Glomerular visceral epithelial cell (primary cell): ENCODE measurements at regions not wholly inside any gene's neighbourhood (a gene's known extent, or its start where the extent isn't known, plus 50 kb on each side); places are given as distances from the start of the nearest gene placed in this dataset.

Source experiments
- DNase-seq: peaks from one replicate; pipeline ENCODE4 v3.0.0-alpha.2; 2016; ENCODE audit errors: extremely low spot score

DNA sequence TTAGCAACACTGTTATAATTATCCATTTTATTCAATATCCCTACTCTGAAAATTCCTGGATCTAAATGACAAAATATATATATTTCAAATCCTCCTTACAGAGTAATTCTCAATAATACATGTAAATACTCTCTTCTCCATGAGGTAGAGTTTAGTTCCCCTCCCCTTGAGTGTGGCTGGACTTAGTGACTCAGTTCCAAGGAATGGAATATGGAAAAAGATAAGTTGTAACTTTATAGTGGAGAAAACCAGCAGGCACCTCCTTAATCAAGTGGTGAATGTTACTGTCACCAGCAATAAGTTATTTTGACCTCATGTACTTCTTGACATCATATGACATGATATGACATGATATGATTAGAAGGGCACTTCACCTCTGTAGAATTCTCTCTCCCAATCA is 302.0 kb downstream of the RAB28 start:
- DNase-seq: no peak

DNA sequence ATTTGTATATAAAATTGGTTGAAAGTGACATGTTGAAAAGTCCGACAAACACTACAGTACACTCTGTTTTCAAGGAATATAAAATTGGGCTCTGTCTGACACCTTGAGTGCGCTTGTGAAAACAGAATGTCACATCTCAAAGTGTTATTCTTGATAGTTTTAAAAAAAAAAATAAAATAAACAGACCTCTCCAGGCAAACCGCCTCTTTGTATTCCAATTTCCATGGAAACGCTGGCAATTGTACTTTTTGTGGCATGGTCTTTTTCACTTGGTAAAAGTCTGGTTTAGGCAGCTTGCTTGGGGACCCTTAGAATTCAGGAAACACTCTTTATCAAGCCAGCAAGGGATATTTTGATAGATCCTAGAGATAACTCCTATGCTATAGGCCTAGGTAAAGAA is 302.5 kb downstream of the RAB28 start:
- no peak for DNase-seq

DNA sequence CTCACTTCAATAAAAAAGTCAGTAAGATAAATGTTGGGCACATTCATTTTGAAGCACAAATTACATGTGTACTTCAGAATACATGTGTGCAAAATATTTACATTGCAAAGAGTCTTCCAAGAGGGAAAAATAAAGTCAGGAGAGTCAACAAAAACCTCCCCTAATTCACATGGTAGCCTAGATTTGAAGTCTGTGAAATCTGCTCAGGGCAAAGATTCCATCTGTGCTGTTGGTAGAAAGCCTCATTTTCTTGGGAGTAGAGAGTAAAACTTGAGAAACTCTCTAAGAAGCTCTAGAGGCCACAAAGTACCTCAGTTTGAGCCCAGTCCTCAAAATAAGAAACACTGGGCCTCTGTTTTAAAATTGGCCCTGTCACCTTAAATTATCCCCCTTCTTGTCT is 303.4 kb downstream of the RAB28 start:
- DNase-seq: no peak

DNA sequence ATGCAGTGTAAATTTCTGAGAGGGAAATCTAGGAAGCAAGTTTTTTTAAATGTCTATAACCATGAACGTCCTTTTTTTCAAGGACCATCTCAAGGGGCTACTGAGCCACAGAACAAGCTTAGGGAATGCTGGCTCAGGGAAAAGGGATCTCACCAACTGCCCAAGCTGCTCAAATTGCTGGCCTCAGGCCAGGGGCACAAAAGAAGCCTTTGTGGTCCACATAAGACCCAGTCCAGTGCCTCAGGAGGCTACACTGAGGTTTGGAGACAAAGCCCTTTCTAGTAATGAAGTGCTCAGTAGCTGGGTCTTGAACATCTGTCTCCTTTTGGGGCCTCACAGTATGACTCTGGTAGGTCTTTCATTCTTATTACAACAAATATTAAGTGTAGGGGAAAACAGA is 305.5 kb downstream of the RAB28 start:
- no peak for DNase-seq

DNA sequence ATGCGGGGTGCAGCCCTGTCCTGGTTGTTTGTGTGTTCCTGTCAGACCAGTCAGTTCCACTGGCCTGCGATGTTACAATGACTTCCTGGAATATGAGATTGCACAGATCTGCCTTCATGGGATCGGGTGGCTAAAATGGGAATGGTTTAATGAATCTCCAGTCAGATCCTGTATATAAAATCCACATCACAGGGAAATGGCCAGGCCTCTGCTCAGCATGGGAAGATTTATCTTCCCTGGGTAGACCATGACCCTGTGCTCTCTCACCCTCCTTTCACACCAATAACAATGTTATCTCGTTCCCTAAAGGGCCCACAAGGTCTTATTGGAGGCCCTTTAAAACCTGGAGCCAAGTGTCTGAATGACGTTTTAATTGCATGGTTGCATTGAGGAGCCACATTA is 307.4 kb downstream of the RAB28 start:
- DNase-seq: no peak

DNA sequence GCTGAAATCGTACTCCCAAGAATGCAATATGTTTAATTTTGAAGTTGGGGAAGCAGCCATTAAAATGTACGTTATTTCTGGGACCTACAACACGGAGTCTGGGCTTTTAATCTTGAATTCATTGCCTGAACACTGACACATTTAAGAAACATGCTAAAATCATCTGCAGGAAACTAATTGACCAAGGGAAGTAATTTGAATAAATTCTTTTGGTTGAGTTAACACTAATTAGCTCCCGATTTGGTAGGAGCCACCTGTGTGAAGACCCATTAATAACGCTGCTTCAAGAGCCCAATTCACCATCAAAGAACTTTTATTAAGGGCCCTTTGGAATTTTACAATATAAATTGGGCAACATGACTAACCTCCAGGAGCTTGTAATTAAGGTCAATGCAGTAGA is 309.2 kb downstream of the RAB28 start:
- DNase-seq: no peak

DNA sequence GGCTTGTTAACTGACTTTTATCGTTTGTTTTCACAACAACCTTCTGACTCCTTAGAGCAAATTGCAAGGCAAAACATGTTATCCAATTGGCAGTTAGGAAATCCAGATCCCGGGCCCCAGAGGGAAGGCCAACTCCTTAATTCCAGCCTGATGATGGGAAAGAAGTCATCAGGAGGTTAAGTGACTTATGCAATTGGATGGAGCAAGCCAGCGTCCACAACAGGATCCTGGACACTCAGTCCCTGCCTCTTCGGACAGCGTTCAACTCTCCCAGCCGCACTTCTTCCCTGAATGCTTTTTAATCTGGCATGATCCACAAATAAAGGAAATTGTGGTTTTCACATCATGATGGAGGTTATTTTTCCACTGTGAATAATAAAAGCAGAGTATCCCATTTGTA is 310.1 kb downstream of the RAB28 start:
- DNase-seq: no peak

DNA sequence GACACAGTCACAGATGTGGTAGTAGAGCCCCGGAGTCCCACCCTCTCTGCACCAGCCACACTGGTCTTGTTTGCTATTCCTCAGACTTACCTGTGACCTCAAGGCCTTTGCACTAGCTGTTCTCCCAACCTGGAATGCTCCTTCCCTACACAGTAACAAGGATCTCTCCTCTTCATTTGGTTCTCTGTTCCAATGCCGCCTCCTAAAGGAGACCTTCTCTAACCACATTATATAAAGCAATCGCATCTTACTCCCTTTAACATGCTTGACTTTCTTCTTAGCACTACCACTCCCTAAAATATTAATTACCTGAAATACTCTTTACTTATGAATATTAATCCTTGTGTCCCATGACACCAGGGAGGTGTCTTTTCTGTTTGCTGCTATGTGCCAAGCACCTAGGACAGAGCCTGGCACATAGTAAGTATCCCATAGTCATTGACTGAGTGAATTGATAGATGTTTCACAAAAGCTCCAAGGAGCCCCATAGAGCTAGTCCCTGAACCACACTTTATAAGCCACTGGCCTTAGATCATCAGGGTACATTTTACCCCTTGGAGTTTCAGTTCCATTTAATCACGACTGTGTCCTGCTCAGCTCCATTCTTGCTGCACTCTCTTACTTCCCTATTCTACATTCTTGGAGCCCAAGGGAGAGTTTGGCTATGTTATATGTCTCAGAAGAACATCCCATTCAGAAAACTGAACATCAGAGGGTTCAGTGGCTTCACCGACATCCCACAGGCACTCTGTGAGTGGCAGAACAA is 312.7 kb downstream of the RAB28 start:
- no peak for DNase-seq

DNA sequence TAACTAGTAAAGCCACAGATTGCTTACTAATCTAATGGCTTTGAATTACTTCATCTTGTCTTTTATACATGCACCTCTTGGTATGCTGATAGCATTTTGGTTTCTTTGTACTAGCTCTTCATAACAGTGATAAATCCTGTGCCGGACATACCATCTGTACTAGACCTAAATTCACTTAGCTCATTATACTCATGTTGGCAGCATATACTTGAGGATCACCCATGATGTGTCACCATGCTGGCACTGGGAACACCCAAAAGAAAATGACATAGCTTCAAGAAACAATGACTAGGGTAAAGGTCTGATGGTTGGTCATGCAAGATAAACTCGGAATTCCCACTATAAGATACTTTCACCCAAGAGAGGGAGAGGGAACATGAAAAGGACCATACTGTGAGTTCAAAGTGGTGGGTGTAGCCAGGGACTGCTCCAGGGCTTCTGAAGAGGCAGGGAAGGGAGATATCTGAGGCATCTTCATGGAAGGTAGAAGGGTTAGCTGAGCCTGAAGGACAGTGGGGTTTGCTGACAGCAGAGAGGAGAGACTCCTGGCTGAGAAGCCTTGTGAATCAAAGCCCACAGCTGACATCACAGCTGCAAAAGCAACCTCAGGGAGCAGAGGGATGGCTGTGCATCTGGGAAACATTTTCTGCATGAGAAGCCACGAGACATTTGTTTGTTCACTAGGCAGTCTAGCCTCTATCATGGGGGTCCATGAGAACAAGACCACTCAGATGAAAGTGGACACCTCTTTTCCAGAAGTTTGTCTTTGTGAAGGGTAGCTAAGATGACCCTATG is 314.2 kb downstream of the RAB28 start:
- no peak for DNase-seq

DNA sequence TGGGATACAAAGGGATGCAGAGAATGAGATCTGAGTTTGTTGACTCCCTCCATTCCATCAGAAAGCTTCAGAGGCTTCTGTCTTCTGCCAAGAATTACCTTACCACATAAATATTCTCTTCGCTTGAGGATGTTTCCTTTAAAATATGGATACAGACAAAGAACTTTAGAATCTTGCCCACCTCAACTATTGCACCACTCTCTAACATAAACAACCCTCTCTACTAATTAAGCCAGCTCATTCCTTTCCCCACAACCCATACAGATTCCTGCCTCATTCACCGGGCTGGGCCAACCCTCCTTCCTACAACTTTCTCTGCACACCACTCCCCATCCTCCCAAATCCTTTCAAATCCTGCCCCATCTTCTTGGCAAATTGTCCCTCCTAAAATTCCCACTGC is 315.8 kb downstream of the RAB28 start:
- DNase-seq: no peak

DNA sequence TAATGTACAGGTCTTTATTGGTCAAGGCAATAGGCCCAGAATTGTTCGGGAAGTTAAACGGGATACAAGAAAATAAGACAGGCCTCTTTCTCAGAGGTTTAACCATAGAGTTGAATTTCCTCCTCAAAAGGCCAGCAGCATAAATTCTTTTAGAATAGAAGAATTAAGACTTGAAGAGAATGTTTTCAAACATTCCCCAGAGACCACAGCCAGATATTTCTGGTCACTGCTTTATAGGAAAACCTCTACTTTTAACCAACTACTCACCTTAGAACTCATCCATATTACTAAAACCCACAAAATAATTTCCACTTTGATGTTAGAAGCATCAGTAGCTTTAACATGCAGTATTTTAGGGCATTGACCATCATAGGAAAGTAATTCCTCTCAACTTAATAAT is 317.9 kb downstream of the RAB28 start:
- no peak for DNase-seq

DNA sequence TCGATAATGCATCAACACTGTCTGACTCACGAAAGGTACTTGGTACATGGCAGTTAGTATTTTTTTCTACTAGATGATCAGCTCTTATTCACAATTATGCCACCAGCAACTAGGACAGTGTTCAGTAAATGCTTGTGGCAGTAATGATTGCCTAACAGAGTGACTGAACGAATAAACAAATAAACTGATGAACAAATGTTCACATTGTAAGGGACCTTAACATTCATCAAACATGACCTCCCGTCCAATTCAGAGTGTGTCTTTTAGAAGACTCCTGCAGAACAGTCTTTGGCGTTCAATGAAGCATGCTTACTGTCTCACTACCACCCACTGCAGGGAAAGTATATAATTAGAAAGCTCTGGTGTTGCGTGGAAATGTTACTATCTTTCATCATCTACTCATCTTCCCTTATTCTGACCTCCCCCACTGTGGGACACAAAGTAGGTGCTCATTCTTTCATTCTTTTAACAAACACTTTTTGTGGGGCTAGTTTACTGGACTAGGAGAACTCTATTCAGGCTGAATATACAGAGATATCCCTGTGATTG is 319.3 kb downstream of the RAB28 start:
- DNase-seq: no peak

DNA sequence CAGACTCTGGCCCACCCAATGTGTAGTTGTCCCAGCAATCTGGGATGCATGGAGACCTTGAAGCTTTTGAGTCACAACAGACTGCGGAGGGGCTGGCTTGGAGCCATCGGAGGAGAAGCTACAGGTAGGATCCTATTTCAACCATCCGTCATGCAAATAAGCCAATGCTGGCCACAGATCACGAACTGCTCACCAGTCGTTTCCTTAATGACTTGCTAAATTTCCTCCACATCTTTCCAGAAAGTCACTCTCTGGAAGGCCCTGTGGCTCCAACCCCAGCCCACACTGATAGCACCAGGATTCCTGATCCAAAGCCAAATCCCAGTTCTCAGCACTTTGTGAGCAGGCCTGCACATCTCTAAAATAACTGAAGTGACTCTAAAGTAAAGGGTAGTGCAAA is 321.3 kb downstream of the RAB28 start:
- no peak for DNase-seq

DNA sequence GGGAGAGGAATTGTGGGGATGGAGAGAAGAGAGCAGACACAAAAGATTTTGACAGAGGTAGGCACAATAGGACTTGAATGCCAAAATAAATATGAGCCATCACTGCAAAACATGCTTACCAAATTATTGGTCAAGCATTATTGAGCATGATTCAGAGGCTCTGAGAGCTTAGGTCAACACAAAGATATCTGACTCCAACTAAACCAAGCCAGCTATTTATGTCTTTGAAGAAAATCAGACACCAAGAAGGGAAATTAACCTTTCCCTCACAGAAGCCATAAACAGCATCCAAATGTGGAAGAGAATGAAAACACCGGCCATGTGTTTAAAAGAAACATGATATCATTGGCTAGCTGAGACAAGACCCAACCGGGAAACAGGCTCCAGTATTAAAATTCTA is 323.2 kb downstream of the RAB28 start:
- no peak for DNase-seq

DNA sequence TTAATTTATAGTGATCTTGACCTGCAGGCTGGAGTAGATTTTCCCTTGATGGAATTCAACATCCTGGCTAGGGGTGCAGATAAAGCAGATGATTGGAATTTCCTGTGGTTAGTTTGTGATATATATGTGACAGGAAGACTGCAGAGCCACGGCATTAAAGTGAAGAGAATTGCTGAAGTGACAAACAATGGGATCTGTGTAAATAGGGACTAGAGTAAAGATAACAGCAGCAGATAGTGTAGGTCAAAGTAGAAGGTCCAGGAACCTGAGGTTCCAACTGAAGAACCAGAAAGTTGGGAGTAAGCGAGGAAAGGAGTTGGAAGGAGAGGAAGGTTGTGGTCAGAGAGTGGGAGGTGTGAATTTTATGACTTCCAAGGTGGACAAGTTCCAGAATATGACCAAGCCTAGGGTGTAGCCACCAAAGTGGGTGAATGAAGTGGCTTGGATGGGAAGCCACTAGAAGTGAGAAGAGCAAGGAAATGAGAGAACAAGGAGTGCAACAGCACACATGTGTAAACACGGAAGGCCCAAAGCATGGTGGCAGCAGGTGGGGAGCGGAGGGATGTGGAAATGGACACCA is 325.0 kb downstream of the RAB28 start:
- no peak for DNase-seq

DNA sequence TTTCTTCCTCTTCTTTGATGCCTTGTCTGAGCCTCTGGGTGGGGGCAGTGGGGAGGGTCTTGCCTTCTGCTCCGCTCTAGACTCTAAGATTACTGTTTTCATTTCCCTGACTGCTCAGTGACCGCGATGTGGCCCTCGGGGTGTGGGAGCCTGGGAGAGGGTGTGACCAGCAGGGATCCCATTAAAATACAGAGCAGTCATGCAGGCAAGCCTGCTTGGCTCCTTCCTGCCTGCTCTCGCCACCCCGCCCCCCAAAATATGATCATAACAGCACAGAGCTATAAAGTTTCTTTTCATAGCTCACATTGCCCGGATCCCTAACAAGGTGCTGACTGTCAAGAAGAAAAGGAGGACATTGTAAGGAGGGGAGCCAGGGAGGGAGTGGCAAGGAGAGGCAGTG is 332.9 kb downstream of the RAB28 start:
- no peak for DNase-seq

DNA sequence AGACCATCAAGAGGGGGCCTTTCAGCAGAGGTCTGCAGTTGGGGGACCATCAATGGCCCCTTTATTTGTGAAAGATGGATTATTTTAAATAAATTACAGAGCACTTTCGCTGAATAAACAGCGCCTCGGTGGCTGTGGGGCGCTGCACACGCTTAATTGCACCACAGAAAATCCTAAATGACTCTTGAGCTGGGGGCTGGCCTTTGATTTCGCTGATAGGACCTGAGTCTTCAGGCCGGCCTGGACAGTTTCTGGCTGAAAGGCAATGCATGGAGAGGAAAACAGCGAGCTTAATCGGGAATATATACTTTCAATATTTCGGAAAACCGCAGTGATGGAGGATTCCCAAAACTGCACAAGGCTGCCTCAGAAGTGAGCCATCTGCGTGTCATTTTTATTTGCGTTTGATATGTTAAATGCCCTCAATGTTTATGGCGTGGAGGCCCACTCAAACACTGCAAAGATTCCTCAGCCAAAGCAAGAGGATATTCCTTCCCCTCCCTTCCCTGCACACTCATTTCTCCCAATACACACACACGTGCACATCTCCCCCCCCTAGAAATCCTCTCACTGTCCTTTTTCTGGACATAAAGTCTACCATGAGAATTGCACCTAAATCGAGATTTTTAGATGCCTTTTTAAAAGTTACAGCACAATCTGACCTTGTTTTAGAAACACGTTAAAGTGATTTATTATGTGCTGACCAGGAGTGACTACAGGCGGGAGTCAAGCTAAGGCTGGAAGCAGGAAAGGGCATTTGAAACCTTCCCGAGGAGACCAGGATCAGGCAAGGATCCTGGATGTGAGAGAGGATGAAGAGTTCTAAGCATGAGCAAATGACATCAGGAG is 340.7 kb downstream of the RAB28 start:
- DNase-seq: no peak

DNA sequence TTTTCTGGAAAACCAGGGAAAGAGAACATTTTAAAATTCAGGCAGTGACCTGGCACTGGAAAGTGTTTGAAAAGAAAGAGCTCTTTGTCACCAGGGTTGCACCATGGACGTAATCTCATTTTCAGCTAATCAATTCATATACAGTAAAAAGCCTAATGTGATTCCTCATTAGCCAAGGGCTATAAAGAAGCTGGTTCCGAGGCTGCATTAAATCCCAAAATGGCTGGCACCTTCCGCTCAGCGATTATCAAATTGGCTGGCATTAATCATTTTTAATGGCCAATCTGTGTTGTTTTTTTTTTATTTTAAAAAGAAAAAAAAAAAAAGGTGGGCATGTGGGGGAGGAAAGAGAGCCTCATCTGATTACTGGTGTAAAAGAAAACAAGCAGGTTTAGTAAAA is 341.4 kb downstream of the RAB28 start:
- DNase-seq: no peak

DNA sequence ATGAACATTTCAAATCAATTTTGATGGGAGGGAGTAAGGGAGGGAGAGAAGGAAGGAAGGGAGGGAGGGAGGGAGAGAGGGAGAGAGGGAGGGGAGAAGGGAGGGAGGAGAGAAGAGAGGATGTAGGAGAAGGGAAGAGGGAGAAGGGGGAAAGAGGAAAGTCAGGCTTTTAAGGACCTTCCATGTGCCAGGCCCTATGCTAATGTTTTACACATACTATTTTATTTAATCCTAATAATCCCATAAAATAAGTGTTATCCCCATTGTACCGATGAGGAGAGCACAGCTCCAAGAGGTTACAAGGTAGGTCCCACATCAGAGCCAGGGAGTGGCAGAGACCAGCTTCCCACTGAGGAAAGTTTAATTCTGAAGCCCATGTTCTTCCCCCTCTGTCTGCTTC is 341.9 kb downstream of the RAB28 start:
- DNase-seq: no peak

DNA sequence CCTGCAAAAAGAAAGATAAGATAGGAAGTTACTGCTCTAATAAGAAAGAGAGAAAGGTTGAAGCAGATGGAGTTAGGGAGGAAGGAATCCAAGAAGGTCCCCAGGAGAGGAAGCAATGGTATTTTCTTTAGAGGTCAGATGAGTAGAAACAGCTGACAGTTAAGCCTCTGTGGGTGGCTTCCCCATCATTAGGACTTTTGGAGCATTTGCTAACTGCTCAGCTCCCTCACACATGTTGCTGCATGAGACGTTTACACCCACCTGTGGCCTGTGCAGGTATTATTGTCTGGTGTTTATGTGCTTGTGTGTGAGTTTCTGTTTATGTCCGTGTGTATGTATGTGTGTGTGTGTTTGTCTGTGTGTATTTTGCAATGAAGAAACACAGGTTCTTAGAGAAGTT is 346.8 kb downstream of the RAB28 start:
- no peak for DNase-seq

DNA sequence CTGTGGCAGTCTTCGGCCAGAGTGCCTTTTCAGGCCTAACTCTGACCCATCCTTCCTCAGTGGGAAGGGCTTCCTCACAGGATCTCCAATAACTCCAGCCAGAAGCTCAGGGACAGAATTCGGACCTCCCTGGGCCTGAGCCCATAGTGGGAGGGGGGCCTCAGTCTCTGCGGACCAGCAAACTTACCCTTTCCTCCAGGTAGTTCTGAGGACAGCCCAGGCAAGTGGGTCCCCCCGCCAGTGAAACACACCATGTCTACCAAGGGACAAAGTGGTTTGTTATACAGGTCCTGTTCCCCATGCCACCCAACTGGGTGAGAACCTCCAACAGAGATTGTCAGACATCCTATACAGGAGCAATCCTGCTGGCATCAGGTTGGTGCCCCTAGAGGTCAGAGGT is 350.4 kb downstream of the RAB28 start:
- no peak for DNase-seq

DNA sequence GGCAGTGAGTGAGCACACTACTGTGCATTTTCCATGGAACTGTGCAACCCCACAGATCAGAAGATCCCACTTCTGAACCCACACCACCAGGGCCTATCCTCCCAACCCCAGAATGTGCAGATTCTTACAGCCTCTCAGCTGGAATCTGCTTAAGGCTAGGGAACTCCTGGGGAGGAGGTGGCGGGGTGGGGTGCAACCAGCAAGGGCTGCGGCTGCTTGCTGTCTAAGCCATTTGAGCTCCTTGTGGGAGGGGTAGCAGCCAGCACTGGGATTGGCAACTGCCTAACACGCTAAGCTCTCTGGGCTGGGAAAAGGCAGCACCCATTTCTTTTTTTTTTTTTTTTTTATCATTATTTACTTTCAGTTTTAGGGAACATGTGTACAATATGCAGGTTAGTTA is 353.3 kb downstream of the RAB28 start:
- DNase-seq: no peak
